ENCODE measurements at regions not wholly inside any gene's neighbourhood (a gene's known extent, or its start where the extent isn't known, plus 50 kb on each side); places are given as distances from the start of the nearest gene placed in this dataset.
"Not testable (repeated sequence)": the region's sequence is repeated elsewhere in the genome, so short reads cannot be mapped to it uniquely, and the experiment has no call there.

GRCh38 chr17:43299300-43300076 lies 65.7 kb upstream of the RNU2-1 start:
- not testable (repeated sequence) for H3K4me3 Mint-ChIP-seq; H3K27ac Mint-ChIP-seq; H3K9me3 Mint-ChIP-seq; H3K4me1 Mint-ChIP-seq; H3K27me3 Mint-ChIP-seq; DNase-seq; H3K36me3 Mint-ChIP-seq (ENCODE audit: low read depth); ATAC-seq

- H3K4me3 Mint-ChIP-seq; H3K9me3 Mint-ChIP-seq; H3K27me3 Mint-ChIP-seq; ATAC-seq; H3K4me1 Mint-ChIP-seq; H3K36me3 Mint-ChIP-seq (ENCODE audit: low read depth); H3K27ac Mint-ChIP-seq; DNase-seq: not testable (repeated sequence)
Observed at GRCh38 chr17:43289670-43290069, 55.9 kb upstream of the RNU2-1 start.

- not testable (repeated sequence) for H3K27ac Mint-ChIP-seq; H3K27me3 Mint-ChIP-seq; DNase-seq; H3K36me3 Mint-ChIP-seq (ENCODE audit: low read depth); H3K9me3 Mint-ChIP-seq; H3K4me3 Mint-ChIP-seq; ATAC-seq; H3K4me1 Mint-ChIP-seq
Observed at GRCh38 chr17:43283606-43284005, 49.8 kb upstream of the RNU2-1 start.

All from activated naive CD8-positive, alpha-beta T cell treated with anti-CD3 and anti-CD28 coated beads, Interleukin-2, amount 50 U/mL, for 24 hours (primary cell).